GM20000 (cell line): ENCODE measurements at regions not wholly inside any gene's neighbourhood (a gene's known extent, or its start where the extent isn't known, plus 50 kb on each side); places are given as distances from the start of the nearest gene placed in this dataset.

Source experiments
- DNase-seq: peaks from one replicate; pipeline ENCODE4 v3.0.0; 2012; ENCODE audit warnings: low spot score
- CTCF ChIP-seq: IDR thresholded peaks from 2 replicates; pipeline ENCODE4 v1.5.1; 2012; ENCODE audit warnings: mild to moderate bottlenecking, control low read depth; ENCODE audit errors: extremely low read depth, missing control alignments

DNA sequence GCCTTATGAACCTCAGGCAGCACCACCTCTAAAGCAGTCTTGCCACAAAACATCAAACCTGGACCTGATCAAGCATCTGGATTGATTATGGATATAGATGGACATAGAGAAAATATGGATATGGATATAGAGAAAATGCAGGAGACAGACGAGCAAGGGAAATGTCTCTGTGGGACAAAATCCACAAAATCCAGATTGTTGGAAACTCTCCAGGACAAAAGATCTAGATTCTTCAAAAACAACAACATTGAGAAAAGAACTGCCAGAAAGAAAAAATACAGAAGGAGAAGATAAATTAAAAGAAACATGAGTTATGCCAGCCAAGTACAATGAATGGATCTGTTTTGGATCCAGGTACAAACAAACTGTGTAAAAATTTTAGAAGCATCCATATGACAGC, 1176.5 kb downstream of the UQCRFS1 start:
- TF ChIP-seq CTCF, result no peak
- DNase-seq, result no peak

- DNase-seq, result no peak
- no peak for TF ChIP-seq CTCF
These were observed 1178.0 kb downstream of the UQCRFS1 start for GRCh38 chr19:28034936-28035335.

- TF ChIP-seq CTCF, result no peak
- no peak for DNase-seq
These were observed 1184.0 kb downstream of the UQCRFS1 start for GRCh38 chr19:28028881-28029444.

GRCh38 chr19:28027116-28027515, 1185.8 kb downstream of the UQCRFS1 start:
- no peak for DNase-seq
- TF ChIP-seq CTCF, result no peak

DNA sequence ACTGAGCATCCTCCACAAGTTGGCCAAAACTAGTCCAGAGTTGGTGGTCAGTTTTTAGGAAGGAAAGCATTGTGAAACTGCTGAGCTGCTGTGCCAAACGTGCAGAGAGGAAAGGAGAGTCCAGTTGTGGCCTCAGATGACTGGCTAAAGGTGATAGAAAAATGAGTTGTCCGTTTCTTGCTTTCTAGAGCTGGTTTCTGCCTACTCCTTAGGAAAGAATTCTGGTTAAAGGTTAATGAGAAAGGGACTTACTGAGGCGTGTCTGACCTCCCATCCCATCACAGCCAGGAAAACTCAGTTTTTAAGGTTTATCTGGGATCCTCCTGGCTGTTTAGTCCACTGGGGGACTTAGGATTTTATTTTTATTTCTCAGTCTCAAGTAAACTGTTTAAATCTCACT, 1186.3 kb downstream of the UQCRFS1 start:
- DNase-seq, result no peak
- TF ChIP-seq CTCF, result no peak

DNA sequence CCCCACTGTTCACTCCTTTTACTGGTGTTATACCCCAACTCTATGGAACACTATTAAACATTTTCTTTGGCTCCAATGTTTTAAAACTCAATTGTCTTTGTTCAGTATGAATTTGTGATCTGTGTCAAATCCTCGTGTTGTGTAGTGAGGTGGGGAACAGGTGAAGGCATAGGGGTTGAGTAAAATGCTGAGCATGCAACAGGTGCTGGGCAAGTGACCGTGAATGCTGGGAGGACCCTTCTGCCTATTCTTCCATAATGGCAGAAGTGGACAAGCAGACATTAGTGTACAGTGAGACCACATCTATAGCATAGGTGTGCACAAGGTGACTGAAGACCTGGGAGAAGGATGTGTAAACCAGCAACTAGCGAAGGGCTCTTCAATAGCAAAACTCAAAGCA, 1188.0 kb downstream of the UQCRFS1 start:
- no peak for TF ChIP-seq CTCF
- no peak for DNase-seq

DNA sequence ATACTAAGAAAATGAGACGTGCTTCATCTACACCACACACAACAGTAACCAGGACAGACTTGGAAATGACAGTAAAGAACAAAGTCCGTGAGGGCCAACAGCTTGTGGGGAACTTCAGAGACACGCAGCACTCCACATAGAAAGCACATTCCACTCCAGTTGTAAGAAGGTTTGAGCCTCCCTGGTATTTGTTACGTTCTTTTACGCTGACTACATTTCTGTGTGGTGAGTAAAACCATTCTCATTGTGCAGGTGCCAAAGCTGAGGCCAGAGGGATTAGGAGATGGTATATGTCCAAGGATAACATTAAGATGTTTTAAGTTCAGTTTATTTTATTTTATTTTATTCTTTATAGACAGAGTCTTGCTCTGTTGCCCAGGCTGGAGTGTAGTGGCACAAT, 1189.9 kb downstream of the UQCRFS1 start:
- TF ChIP-seq CTCF, result no peak
- DNase-seq, result no peak

GRCh38 chr19:28022506-28022905, 1190.4 kb downstream of the UQCRFS1 start:
- no peak for DNase-seq
- TF ChIP-seq CTCF, result no peak
